CD14-positive monocyte (primary cell): ENCODE measurements at regions not wholly inside any gene's neighbourhood (a gene's known extent, or its start where the extent isn't known, plus 50 kb on each side); places are given as distances from the start of the nearest gene placed in this dataset.

Experiments used
- DNase-seq, 3 donors: peaks; one replicate each; pipeline ENCODE4 v3.0.0-alpha.2; 2011 to 2022
- H2AFZ ChIP-seq: 2 replicates; pipeline ENCODE4 v1.6.0; 2012; ENCODE audit warnings: mild to moderate bottlenecking, low read depth, low read length, inconsistent platforms; ENCODE audit not compliant: insufficient read depth, poor library complexity, severe bottlenecking
- H3K27ac ChIP-seq, 2 donors: 1 replicate in 1 of 2; 2 replicates in 1 of 2; pipeline ENCODE4 v1.5.1; 2012 to 2013; ENCODE audit warnings: low read length in 2 of 2, control low read depth in 1 of 2, inconsistent platforms in 1 of 2, low read depth in 1 of 2, mild to moderate bottlenecking in 1 of 2
- H3K27me3 ChIP-seq, 2 donors: one replicate each; pipeline versions ENCODE4 v1.6.0 to v1.6.1; 2011 to 2013; ENCODE audit warnings: low read length in 2 of 2; ENCODE audit not compliant: control insufficient read depth in 2 of 2, insufficient read depth in 2 of 2
- H3K36me3 ChIP-seq, 2 donors: replicated peaks in 1 of 2; 1 replicate in 1 of 2; 2 replicates in 1 of 2; pipeline versions ENCODE4 v1.5.1 to v1.6.1; 2012 to 2013; ENCODE audit warnings: low read length in 2 of 2, control low read depth in 1 of 2, inconsistent platforms in 1 of 2, mild to moderate bottlenecking in 1 of 2; ENCODE audit not compliant: insufficient read depth in 2 of 2, control insufficient read depth in 1 of 2
- H3K4me1 ChIP-seq, 2 donors: 1 replicate in 1 of 2; 2 replicates in 1 of 2; pipeline versions ENCODE4 v1.5.1 to v1.6.1; 2012 to 2013; ENCODE audit warnings: low read length in 2 of 2, control low read depth in 1 of 2, inconsistent platforms in 1 of 2, mild to moderate bottlenecking in 1 of 2, moderate library complexity in 1 of 2; ENCODE audit not compliant: insufficient read depth in 2 of 2, control insufficient read depth in 1 of 2
- H3K4me2 ChIP-seq: replicated peaks from 2 replicates; pipeline ENCODE3; 2012; ENCODE audit warnings: low read length, moderate library complexity, mild to moderate bottlenecking; ENCODE audit not compliant: poor library complexity, severe bottlenecking; ENCODE audit errors: extremely low read depth
- H3K4me3 ChIP-seq, 3 experiments: fragments of 200-600 bp in 1 of 3; sonication (generic) in 1 of 3; replicated peaks in 1 of 3; 1 replicate in 2 of 3; 2 replicates in 1 of 3; pipeline ENCODE4 v1.5.1; 2011 to 2013; ENCODE audit warnings: low read length in 3 of 3, mild to moderate bottlenecking in 3 of 3, control low read depth in 2 of 3, low read depth in 2 of 3, inconsistent platforms in 1 of 3, moderate library complexity in 1 of 3
- H3K79me2 ChIP-seq: 2 replicates; pipeline ENCODE4 v1.6.0; 2012; ENCODE audit warnings: mild to moderate bottlenecking, control low read depth, inconsistent platforms, low read length, moderate library complexity; ENCODE audit not compliant: insufficient read depth
- H3K9ac ChIP-seq: 2 replicates; pipeline ENCODE4 v1.6.0; 2017; ENCODE audit warnings: low read length, mild to moderate bottlenecking; ENCODE audit not compliant: insufficient read depth, poor library complexity, severe bottlenecking
- H3K9me3 ChIP-seq, 2 donors: replicated peaks in 1 of 2; 1 replicate in 1 of 2; 2 replicates in 1 of 2; pipeline versions ENCODE4 v1.5.1 to v1.6.1; 2012 to 2013; ENCODE audit warnings: low read length in 2 of 2, control low read depth in 1 of 2; ENCODE audit not compliant: control insufficient read depth in 1 of 2, insufficient read depth in 1 of 2
- H4K20me1 ChIP-seq: 2 replicates; pipeline ENCODE4 v1.6.0; 2012; ENCODE audit warnings: mild to moderate bottlenecking, low read length, control low read depth, moderate library complexity; ENCODE audit not compliant: insufficient read depth
- H3K27ac Mint-ChIP-seq, 7 donors: one replicate each; pipeline ENCODE4 v1.8.0; 2020; ENCODE audit warnings: mild to moderate bottlenecking in 7 of 7, mixed read lengths in 7 of 7, moderate library complexity in 6 of 7, inconsistent platforms in 2 of 7
- H3K27me3 Mint-ChIP-seq, 3 donors: one replicate each; pipeline ENCODE4 v1.8.0; 2021 to 2022; ENCODE audit warnings: low read depth in 3 of 3, mild to moderate bottlenecking in 3 of 3, mixed read lengths in 3 of 3, moderate library complexity in 3 of 3, inconsistent platforms in 1 of 3
- H3K36me3 Mint-ChIP-seq, 2 donors: one replicate each; pipeline ENCODE4 v1.8.0; 2020; ENCODE audit warnings: mixed read lengths in 2 of 2, inconsistent platforms in 1 of 2, mild to moderate bottlenecking in 1 of 2
- H3K4me1 Mint-ChIP-seq: one replicate; pipeline ENCODE4 v1.8.0; 2020; ENCODE audit warnings: mild to moderate bottlenecking, mixed read lengths
- H3K4me3 Mint-ChIP-seq, 2 donors: one replicate each; pipeline ENCODE4 v1.8.0; 2020; ENCODE audit warnings: mild to moderate bottlenecking in 2 of 2, mixed read lengths in 2 of 2, moderate library complexity in 1 of 2
- H3K9me3 Mint-ChIP-seq, 7 donors: one replicate each; pipeline ENCODE4 v1.8.0; 2020 to 2022; ENCODE audit warnings: mixed read lengths in 7 of 7, mild to moderate bottlenecking in 6 of 7, moderate library complexity in 6 of 7, inconsistent platforms in 2 of 7
- intact Hi-C, 2 donors: fragments of 100-400 bp; cut with micrococcal nuclease; formaldehyde crosslinking; loops; one replicate each; pipeline versions ENCODE4 v1.15.0 to v1.15.1; 2023
- TF ChIP-seq, protein P1 (sequence below): fragments of 200-600 bp; IDR thresholded peaks from one replicate; pipeline ENCODE4 v1.8.0; 2022; ENCODE audit warnings: antibody characterized with exemption, mild to moderate bottlenecking

- H2AFZ ChIP-seq: no peak overlapping the region
- H3K4me2 ChIP-seq: no peak overlapping the region
- H3K79me2 ChIP-seq: no peaks in the 10 kb centered on the region
- H3K4me1 Mint-ChIP-seq: no peaks in the 10 kb centered on the region
- H3K27me3 Mint-ChIP-seq: no peaks in the 10 kb centered on the region
- H3K9me3 Mint-ChIP-seq: peaks cover 0 to 3% (median 0%) of the 10 kb centered on the region in 7 donors
- H3K36me3 Mint-ChIP-seq: no peaks in the 10 kb centered on the region
- H3K9ac ChIP-seq: no peak overlapping the region
- intact Hi-C loops: no loop called here
- no peak overlapping the region for H3K4me3 Mint-ChIP-seq
- no peak overlapping the region for H3K27ac ChIP-seq
- TF ChIP-seq, protein P1, sequence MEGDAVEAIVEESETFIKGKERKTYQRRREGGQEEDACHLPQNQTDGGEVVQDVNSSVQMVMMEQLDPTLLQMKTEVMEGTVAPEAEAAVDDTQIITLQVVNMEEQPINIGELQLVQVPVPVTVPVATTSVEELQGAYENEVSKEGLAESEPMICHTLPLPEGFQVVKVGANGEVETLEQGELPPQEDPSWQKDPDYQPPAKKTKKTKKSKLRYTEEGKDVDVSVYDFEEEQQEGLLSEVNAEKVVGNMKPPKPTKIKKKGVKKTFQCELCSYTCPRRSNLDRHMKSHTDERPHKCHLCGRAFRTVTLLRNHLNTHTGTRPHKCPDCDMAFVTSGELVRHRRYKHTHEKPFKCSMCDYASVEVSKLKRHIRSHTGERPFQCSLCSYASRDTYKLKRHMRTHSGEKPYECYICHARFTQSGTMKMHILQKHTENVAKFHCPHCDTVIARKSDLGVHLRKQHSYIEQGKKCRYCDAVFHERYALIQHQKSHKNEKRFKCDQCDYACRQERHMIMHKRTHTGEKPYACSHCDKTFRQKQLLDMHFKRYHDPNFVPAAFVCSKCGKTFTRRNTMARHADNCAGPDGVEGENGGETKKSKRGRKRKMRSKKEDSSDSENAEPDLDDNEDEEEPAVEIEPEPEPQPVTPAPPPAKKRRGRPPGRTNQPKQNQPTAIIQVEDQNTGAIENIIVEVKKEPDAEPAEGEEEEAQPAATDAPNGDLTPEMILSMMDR: no peak
- no peak overlapping the region for H3K27ac Mint-ChIP-seq
- H3K4me3 ChIP-seq: no peak overlapping the region
- no peaks in the 10 kb centered on the region for H3K4me1 ChIP-seq
- no peaks in the 10 kb centered on the region for H4K20me1 ChIP-seq
- H3K9me3 ChIP-seq: peaks cover 0 to 6% of the 10 kb centered on the region in 2 donors
- H3K36me3 ChIP-seq: no peaks in the 10 kb centered on the region
- H3K27me3 ChIP-seq: no peaks in the 10 kb centered on the region
- DNase-seq: no peak
Observed at GRCh38 chr1:215330426-215330825, 236.7 kb upstream of the KCTD3 start.

- Histone ChIP-seq H3K27ac (no peak overlapping the region), H2AFZ (no peak overlapping the region), H3K4me3 (no peak overlapping the region), H3K27me3 (no peaks in the 10 kb centered on the region), H3K9me3 (no peaks in the 10 kb centered on the region), H3K9ac (no peak overlapping the region), H3K79me2 (no peaks in the 10 kb centered on the region), H3K4me2 (no peak overlapping the region), H3K36me3 (no peaks in the 10 kb centered on the region), H3K4me1 (no peaks in the 10 kb centered on the region), H4K20me1 (no peaks in the 10 kb centered on the region)
- Mint-ChIP-seq H3K9me3 (peaks cover 0 to 2% (median 0%) of the 10 kb centered on the region in 7 donors), H3K27ac (no peak overlapping the region), H3K4me3 (no peak overlapping the region), H3K27me3 (peaks cover 0 to 2% (median 0%) of the 10 kb centered on the region in 3 donors), H3K36me3 (no peaks in the 10 kb centered on the region), H3K4me1 (no peaks in the 10 kb centered on the region)
- no peak for DNase-seq
- intact Hi-C loops: no loop called here
- TF ChIP-seq, protein P1: no peak
Observed at GRCh38 chr1:215344539-215344938, 222.6 kb upstream of the KCTD3 start.
